ENCODE measurements at regions not wholly inside any gene's neighbourhood (a gene's known extent, or its start where the extent isn't known, plus 50 kb on each side); places are given as distances from the start of the nearest gene placed in this dataset.

DNA sequence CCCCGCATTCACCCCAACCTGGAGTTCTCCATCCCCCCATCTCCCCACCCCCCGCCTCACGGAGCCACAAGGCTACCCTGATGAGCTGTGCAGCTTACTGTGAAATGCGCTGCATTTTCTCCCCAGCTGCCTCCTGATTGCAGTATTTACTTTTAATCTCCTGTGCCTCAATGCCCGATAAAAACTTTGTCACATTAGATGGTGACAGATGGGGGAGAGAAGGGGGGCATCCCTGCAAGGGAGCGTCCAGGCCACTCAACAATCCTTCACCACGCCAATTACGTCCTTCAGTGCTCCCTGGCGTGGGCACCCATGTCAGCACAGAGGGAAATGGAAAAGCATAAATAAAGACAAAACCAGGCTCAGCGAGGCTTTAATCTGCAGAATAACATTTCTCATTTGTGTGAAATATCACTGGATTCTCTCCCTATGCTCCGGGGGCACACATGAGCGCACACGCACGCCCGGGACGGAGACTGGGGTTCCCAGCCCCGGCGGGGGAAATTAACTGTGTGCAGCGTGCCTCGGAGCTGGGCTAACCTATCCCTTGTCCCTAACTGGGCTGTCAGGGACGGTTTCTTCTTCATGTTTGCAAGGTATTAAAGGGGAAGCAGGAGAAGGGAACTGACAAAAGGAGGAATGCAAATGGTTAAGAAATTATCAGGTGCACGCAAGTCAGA, 186.7 kb upstream of the VASH1 start:
- H3K9ac ChIP-seq (ENCODE audit: low read length): no peak overlapping the region
- no peak overlapping the region for H3K27ac ChIP-seq (ENCODE audit: low read length)
- no peak overlapping the region for H3K4me3 ChIP-seq (ENCODE audit: low read length)
- H3K9me2 ChIP-seq (replicated peaks; ENCODE audit: insufficient read depth, low read length): no peaks in the 10 kb centered on the region
- no peaks in the 10 kb centered on the region for H3K79me2 ChIP-seq (ENCODE audit: low read length)
- H3K9me3 ChIP-seq (replicated peaks; ENCODE audit: insufficient read depth, low read length): no peaks in the 10 kb centered on the region
- H3F3A ChIP-seq (ENCODE audit: insufficient read depth, low read length): no peaks in the 10 kb centered on the region
- no peak overlapping the region for H3K4me2 ChIP-seq (ENCODE audit: low read depth, low read length)
- no peaks in the 10 kb centered on the region for H3K27me3 ChIP-seq (replicated peaks; ENCODE audit: insufficient read depth, low read length)
- no peak for TF ChIP-seq EZH2 (optimal IDR thresholded peaks at IDR 0.05; ENCODE audit: low read depth, low read length)
- TF ChIP-seq, protein P1, sequence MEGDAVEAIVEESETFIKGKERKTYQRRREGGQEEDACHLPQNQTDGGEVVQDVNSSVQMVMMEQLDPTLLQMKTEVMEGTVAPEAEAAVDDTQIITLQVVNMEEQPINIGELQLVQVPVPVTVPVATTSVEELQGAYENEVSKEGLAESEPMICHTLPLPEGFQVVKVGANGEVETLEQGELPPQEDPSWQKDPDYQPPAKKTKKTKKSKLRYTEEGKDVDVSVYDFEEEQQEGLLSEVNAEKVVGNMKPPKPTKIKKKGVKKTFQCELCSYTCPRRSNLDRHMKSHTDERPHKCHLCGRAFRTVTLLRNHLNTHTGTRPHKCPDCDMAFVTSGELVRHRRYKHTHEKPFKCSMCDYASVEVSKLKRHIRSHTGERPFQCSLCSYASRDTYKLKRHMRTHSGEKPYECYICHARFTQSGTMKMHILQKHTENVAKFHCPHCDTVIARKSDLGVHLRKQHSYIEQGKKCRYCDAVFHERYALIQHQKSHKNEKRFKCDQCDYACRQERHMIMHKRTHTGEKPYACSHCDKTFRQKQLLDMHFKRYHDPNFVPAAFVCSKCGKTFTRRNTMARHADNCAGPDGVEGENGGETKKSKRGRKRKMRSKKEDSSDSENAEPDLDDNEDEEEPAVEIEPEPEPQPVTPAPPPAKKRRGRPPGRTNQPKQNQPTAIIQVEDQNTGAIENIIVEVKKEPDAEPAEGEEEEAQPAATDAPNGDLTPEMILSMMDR (IDR thresholded peaks at IDR 0.05; ENCODE audit: low read length): no peak
- TF ChIP-seq EZH2phosphoT487 (IDR thresholded peaks at IDR 0.05; ENCODE audit: low read length): no peak
- H3K36me3 ChIP-seq (replicated peaks; ENCODE audit: insufficient read depth, low read length): no peaks in the 10 kb centered on the region
- H2AFZ ChIP-seq (ENCODE audit: low read length): no peak overlapping the region
- DNase-seq: no peak
- no peaks in the 10 kb centered on the region for H3K4me1 ChIP-seq (ENCODE audit: low read length)
- no peaks in the 10 kb centered on the region for H4K20me1 ChIP-seq (ENCODE audit: insufficient read depth, low read length)

DNA sequence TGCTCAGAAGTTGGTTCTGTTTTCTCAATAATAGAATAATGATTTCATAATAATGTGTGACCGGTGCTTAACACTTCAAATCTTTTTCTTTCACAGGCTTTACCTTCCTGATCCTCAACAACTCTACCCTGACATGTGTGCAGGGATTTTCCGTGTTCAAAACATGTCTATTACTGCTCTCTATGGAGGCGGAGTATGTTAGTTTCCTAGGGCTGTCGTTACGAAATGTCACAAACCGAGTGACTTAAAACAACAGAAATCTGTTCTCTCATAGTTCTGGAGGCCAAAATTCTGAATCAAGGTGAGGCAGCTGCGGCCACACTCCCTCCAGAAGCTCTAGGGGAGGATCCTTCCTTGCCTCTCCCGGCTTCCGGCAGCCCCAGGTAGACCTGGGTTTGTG, 186.2 kb upstream of the VASH1 start:
- H4K20me1 ChIP-seq (ENCODE audit: insufficient read depth, low read length): no peaks in the 10 kb centered on the region
- no peaks in the 10 kb centered on the region for H3K36me3 ChIP-seq (replicated peaks; ENCODE audit: insufficient read depth, low read length)
- no peaks in the 10 kb centered on the region for H3F3A ChIP-seq (ENCODE audit: insufficient read depth, low read length)
- H3K9me2 ChIP-seq (replicated peaks; ENCODE audit: insufficient read depth, low read length): no peaks in the 10 kb centered on the region
- no peaks in the 10 kb centered on the region for H3K27me3 ChIP-seq (replicated peaks; ENCODE audit: insufficient read depth, low read length)
- no peak for DNase-seq
- no peak overlapping the region for H3K4me3 ChIP-seq (ENCODE audit: low read length)
- H3K4me2 ChIP-seq (ENCODE audit: low read depth, low read length): no peak overlapping the region
- no peaks in the 10 kb centered on the region for H3K9me3 ChIP-seq (replicated peaks; ENCODE audit: insufficient read depth, low read length)
- TF ChIP-seq EZH2 (optimal IDR thresholded peaks at IDR 0.05; ENCODE audit: low read depth, low read length) (no peak), EZH2phosphoT487 (IDR thresholded peaks at IDR 0.05; ENCODE audit: low read length) (no peak)
- TF ChIP-seq, protein P1 (IDR thresholded peaks at IDR 0.05; ENCODE audit: low read length): no peak
- no peak overlapping the region for H3K9ac ChIP-seq (ENCODE audit: low read length)
- no peak overlapping the region for H3K27ac ChIP-seq (ENCODE audit: low read length)
- no peaks in the 10 kb centered on the region for H3K79me2 ChIP-seq (ENCODE audit: low read length)
- H2AFZ ChIP-seq (ENCODE audit: low read length): no peak overlapping the region
- no peaks in the 10 kb centered on the region for H3K4me1 ChIP-seq (ENCODE audit: low read length)

DNA sequence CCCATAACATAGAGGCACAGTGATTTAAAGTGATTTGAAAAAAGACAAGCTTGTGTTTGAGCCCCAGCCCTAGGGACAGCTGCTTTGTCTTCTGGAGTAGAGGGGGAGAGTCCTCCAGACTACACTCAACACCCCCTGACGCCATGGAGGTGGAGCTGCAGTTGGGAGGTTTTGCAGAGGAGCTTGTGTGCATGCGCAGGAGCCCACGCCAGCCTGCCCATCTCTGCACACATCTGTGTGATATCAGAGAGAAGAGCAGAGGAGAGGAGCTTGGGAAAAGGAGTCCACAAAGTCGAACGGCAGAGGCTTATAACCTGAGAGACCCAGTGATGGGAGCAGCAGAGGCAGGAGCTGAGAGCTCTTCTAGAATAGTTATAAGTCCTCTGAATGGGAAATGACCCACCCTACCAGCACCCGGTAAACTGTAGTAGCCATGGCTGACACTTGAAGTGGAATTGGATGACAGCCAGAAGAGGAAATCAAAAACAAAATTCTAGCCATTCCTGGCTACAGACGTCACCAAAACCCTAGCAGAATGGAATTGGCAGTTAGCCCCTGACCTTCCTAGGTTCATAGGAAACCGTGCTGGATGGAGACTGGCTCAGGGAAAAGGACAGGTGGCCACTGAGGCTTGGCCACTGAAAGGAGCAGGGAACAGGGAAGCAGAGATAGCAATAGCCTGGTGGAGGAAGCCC, 185.1 kb upstream of the VASH1 start:
- no peaks in the 10 kb centered on the region for H3K9me3 ChIP-seq (replicated peaks; ENCODE audit: insufficient read depth, low read length)
- no peak overlapping the region for H3K4me3 ChIP-seq (ENCODE audit: low read length)
- H3K4me1 ChIP-seq (ENCODE audit: low read length): no peaks in the 10 kb centered on the region
- no peak for DNase-seq
- no peak overlapping the region for H3K4me2 ChIP-seq (ENCODE audit: low read depth, low read length)
- no peaks in the 10 kb centered on the region for H3K79me2 ChIP-seq (ENCODE audit: low read length)
- no peak overlapping the region for H2AFZ ChIP-seq (ENCODE audit: low read length)
- no peak overlapping the region for H3K27ac ChIP-seq (ENCODE audit: low read length)
- TF ChIP-seq EZH2phosphoT487 (IDR thresholded peaks at IDR 0.05; ENCODE audit: low read length) (no peak), EZH2 (optimal IDR thresholded peaks at IDR 0.05; ENCODE audit: low read depth, low read length) (no peak)
- TF ChIP-seq, protein P1 (IDR thresholded peaks at IDR 0.05; ENCODE audit: low read length): no peak
- H4K20me1 ChIP-seq (ENCODE audit: insufficient read depth, low read length): no peaks in the 10 kb centered on the region
- H3K9me2 ChIP-seq (replicated peaks; ENCODE audit: insufficient read depth, low read length): no peaks in the 10 kb centered on the region
- H3K36me3 ChIP-seq (replicated peaks; ENCODE audit: insufficient read depth, low read length): no peaks in the 10 kb centered on the region
- H3K9ac ChIP-seq (ENCODE audit: low read length): no peak overlapping the region
- no peaks in the 10 kb centered on the region for H3F3A ChIP-seq (ENCODE audit: insufficient read depth, low read length)
- no peaks in the 10 kb centered on the region for H3K27me3 ChIP-seq (replicated peaks; ENCODE audit: insufficient read depth, low read length)

Data from MM.1S (cell line).